T-helper 1 cell treated with Interleukin-12 subunit alpha and Interleukin-12 subunit beta and Interleukin-4 antibody, amounts not matched to agents 30 ng/mL and 1 ng/mL, for 36 hours (primary cell): ENCODE measurements at regions not wholly inside any gene's neighbourhood (a gene's known extent, or its start where the extent isn't known, plus 50 kb on each side); places are given as distances from the start of the nearest gene placed in this dataset.

Experiments
- intact Hi-C: fragments of 100-400 bp; cut with micrococcal nuclease; formaldehyde crosslinking; loops from one replicate; pipeline ENCODE4 v1.15.1; 2024

DNA sequence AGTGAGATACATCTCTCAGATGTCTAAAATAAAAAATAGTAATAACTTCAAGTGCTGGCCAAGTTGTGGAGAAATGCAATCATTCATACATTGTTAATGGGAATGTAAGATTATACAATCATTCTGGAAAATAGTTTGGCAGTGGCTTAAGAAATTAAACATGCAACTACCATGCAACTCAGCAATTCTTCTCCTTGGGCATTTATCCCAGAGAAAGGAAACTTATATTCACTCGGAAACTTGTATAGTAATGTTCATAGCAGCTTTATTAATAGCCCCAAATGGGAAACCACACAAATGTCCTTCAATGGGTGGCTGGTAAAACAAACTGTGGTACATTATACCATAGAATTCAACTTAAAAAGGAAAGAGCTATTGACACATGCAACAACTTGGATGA lies 274.0 kb upstream of the SPRED2 start:
- intact Hi-C loops, result no loop called here

DNA sequence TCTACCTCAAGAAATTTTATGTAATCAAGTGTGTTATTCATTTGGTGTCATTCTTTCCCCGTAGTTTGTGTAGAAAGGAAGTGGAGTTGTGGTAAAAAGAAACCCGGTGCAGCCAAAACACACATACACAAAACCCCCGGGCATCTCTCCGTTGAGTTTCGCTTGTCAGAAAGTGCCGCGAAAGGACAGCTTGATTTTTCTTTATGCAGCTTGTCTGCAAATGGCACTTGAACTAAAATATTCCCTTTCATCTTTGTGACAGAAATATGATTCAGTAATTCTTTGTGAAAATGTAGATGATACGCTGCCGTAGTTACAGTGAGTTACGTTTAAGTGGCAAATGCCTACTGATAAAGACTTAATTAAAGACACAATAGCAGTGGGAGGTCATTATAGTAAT lies 268.8 kb upstream of the SPRED2 start:
- intact Hi-C loops, result no loop called here

GRCh38 chr2:65700720-65701119 lies 268.3 kb upstream of the SPRED2 start:
- intact Hi-C loops, result no loop called here

DNA sequence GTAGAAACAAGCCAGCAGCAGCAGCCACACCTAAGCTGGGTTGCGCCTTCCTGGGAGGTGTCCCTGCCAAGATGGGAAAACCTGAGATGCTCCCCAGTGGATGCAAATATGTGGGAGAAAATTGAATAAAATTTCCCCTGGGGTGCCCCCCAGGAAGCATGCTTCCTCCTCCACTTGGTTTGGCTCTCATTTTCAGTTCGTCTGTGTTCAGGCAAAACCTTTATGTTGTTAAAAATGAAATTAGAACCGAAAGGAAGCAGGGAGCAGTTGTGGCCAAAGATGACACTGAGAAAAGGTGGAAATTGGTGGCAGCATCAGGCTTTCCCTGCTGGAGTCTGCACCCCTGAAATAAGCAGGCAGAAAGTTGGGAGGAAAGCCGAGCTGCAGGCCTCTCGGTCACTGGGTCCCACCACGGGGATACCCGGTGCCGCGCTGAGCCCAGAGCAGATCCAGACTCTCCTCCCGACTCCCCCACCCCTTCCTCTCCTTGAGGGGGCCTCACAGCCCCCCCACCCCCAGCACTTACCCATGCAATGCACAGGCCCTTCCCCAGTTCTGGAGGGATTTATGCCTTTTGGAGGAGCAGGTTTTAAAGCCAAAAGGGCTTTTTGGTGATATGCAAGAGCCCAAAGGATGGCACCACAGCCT lies 267.7 kb upstream of the SPRED2 start:
- intact Hi-C loops, result no loop called here

DNA sequence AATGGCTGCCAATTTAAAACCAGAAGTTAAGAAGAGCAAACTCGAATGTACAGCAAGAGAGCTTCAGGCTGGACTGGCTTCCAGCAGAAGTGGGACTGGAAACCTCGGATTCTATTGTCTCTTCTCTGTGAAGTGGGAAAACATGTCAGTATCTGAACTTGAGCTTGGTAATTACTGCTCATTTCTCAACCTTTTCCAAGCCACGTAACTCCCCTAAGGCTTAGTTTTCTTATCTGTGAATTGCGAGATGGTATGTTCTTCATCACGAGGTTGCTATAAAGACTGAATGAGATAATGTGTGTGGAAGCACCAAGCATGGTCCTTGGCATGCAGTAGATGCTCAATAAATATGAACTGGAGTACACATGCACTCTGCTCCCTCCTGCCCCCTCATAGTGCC lies 259.4 kb upstream of the SPRED2 start:
- intact Hi-C loops, result no loop called here

GRCh38 chr2:65688141-65688886 lies 255.9 kb upstream of the SPRED2 start:
- intact Hi-C loops, result no loop called here

GRCh38 chr2:65687614-65688013 lies 255.2 kb upstream of the SPRED2 start:
- intact Hi-C loops, result no loop called here

GRCh38 chr2:65686928-65687521 lies 254.6 kb upstream of the SPRED2 start:
- intact Hi-C loops, result no loop called here

DNA sequence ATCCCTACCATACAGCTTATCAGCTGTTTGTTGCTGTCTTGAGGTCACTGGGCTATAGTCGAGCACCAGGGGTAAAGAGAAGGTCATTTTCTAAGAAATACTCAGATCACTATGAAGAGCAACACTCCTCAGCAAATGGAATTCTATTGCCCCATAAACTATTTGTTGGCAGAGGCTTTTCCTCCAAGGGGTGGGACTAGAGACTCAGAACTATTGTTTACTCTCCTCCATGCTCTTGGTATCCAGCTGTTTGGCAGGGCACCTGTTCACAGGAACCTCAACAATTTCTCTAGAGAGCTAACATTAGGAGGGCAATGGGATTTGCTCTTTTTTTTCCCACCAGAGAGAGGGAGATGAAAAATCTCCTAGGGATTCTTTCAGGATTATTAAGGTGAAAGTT lies 249.1 kb upstream of the SPRED2 start:
- intact Hi-C loops, result no loop called here

DNA sequence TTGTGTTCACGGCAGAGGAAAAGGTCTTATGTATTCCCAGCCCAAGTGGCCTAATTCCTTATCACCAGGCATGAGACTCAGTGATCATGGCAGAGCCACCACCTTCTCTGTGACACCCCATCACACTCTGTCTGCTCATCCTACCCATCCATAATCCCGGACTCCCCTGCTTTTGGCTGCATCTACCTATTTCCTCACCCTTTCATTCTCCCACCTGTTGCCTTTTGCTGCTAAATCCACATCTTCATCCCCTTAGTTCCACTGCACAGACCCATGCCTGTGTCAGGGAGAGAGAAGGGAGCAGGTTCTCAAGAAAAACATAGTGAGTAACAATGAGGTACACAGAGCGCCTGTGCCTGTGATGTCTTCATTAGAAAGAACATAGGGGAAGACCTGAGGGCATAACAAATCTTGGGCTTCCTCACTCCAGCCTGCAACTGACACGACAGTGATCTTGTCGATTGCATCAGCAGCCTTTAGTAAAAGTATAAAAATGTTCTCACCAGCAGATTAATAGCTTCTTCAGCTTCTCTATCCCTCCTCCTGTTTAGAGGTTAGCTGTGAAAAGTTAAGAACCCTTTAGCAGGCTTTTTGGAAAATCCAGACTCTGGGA lies 246.5 kb upstream of the SPRED2 start:
- intact Hi-C loops, result no loop called here

- intact Hi-C loops, result no loop called here
Measured at GRCh38 chr2:65675350-65675749, 243.0 kb upstream of the SPRED2 start.

DNA sequence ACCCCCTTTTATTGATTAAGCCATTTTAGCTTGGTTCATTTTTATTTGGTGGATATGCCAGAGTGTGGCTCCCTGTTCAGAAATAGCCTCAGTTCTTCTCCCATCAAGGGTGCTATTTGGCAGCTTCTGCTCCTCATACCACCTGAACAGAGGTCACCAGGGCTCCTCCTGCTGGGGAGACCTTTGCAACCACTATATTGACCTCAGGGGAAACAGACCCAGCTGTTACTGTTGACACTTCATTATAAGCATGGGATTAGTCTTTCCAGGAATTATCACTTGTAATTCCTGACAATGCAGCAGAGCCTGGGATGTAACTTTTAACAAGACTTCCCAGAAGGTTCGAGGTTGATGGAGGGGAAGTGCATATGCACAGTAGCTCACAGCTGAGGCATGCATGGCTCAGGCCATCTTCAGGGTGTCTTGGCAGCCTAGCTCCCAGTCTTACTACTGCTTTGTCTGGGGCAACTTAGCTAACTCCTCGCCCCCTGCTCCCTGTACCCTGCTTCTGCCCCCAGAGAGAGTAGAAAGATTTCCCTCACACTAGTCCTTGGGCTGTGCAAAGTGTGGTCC lies 239.4 kb upstream of the SPRED2 start:
- intact Hi-C loops, result no loop called here

DNA sequence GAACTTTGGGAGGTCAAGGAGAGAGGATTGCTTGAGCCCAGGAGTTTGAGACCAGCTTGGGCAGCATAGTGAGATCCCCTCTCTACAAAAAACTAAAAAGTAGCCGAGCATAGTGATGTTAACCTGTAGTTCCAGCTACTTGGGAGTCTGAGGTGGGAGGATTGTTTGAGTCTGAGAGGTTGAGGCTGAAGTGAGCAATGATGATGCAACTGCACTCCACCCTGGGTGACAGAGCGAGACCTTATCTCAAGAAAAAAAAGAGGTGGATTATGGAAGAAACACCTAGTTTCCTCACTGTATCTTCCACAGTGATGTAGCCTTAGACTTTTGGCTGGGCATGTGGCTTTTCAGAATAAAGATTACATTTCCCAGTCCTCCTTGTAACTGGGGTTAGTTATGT lies 237.2 kb upstream of the SPRED2 start:
- intact Hi-C loops, result no loop called here

DNA sequence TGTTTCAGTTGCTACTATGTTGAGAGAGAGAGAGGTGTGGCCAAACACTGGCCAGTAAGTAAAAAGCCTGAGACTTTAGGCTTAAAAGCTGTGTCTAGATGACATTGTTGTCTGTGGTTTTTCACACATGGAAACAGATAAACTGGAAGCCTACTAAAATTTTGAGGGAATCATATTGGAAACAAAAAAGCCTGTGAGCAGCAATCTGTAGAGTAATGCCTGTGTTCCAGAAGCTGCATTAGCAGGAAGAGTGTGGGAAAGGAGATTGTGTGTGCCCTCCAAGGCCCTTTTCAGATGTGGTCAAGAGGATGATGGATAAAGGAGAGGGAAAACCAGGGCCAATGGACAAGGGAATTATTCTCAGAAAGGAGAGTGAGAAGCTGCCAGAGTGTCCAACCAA lies 236.3 kb upstream of the SPRED2 start:
- intact Hi-C loops, result no loop called here

DNA sequence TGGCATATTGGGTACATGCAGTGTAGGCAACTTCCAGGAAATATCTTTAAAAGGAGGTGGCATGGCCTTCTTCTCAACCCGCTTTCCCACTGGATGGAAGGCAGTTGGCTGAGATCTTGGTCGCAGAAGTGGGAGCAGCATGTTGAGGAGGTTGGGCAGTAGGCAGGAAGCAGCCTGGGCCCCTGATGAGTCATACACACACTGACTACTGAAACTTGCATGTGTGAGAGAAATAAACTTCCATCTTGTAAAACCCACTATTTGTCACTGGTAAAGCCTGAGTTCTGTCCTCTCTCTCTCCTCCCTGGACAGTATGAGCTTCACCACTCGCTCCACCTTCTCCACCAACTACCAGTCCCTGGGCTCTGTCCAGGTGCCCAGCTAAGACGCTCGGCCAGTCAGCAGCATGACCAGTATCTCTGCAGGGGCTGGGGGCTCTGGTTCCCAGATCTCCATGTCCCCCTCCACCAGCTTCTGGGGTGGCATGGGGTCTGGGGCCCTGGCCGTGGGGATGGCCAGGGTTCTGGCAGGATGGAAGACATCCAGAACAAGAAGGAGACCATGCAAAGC lies 233.8 kb upstream of the SPRED2 start:
- intact Hi-C loops, result no loop called here

DNA sequence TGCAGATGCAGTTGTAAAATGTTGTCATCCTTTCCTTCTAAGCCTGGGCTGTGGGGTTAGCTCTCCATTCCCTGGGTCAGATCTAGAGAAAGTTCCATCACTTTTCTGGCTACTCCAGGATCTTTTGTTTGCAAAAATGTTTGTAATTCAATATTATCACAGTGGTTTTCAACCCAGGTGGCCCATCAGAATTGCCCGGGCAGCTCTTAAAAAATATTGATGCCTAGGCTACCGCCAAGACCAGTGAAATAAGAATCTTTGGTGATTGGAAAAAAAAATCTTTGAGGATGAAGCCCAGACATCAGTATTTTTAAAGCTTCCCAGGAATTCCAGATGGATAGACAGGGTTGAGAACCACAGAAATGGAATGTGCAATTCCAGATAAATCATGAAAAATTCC lies 232.5 kb upstream of the SPRED2 start:
- intact Hi-C loops, result no loop called here

DNA sequence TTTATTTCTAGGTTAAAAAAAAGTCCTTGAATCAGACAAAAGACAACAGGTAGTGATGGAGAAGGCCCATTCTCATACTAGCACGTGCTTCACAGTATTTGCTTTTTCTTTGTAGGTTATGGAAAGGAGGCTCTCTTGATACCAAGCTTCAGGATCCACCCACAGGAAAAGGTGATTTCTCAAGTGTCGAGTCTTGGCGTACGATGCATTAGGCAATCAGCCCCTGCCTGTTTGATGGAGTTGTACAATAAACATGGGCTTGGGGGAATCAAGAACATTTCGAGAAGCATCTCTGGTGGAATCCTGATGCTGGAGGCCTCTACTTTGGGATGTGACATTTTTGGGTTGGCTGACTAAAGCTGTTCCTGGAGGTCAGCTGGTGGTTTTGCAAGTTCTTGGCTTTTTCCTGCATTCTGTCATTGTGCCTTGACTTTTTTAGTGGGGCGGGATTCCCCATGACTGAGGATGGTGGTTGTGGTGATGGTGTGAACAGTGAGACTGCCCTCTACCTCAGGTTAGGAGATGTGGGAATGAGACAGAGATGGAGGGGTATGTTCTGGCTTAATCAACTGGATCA lies 231.5 kb upstream of the SPRED2 start:
- intact Hi-C loops, result no loop called here

GRCh38 chr2:65662654-65663432 lies 230.4 kb upstream of the SPRED2 start:
- intact Hi-C loops, result no loop called here

GRCh38 chr2:65661980-65662653 lies 229.7 kb upstream of the SPRED2 start:
- intact Hi-C loops, result no loop called here

DNA sequence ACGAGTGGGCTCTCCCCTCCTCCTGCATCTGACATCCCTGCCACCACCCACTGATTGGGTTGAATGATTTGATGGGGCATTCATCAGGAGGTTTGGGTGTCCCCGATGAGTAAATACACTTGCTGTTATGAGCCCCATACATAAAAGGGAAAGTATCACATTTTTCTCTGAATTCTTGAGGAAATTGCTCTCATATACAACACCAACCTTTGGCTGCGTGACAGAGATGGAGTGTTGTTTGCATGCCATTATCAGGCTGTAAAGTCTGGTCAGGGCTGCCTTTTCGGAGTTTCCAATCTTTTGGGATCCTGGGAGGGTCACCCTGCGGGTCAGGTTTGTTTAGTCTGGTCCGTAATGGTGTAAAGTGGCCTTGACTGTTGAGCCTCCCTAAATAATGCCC lies 227.9 kb upstream of the SPRED2 start:
- intact Hi-C loops, result no loop called here
